ENCODE measurements at regions not wholly inside any gene's neighbourhood (a gene's known extent, or its start where the extent isn't known, plus 50 kb on each side); places are given as distances from the start of the nearest gene placed in this dataset.
A peak's percentile ranks its signal among the peaks of the same experiment; 100 is the strongest.

DNA sequence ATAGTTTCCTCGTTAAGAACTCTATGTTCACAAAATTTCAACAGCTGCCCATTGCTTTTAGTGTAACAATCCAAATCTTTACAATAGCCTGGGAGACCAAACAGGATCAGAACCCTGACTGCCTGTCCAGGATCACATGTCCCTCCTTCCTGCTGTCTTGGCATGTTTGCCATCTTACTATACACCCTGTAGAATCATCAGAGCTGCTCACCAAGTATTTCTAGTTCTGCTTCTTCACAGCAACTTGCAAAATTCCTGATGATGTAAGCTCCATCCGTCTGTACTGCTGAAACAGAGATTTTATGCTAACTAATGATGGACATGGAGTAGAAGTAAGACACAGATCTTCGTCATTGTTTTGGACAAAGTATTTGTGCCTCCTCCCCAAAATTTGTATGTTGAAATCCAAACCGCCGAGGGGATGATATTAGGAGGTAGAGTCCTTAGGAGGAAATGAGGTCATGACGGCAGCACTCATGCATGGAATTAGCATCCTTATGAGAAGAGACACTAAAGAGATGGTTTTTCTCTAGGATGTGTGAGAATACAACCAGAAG is 464.9 kb upstream of the BRINP1 start:
- H3K27ac ChIP-seq (ENCODE audit: low read depth, low read length) = no peak overlapping the region
- no peaks in the 10 kb centered on the region for H3K9me3 ChIP-seq (ENCODE audit: control insufficient read depth, insufficient read depth, low read length)
- H3K27me3 ChIP-seq (ENCODE audit: control insufficient read depth, insufficient read depth, low read length) = no peaks in the 10 kb centered on the region
- 94% methylated on average over 6 of the region's 6 CpGs for WGBS (ENCODE audit: insufficient coverage)
- H3K4me1 ChIP-seq (ENCODE audit: control insufficient read depth, insufficient read depth, low read length) = no peaks in the 10 kb centered on the region
- no peaks in the 10 kb centered on the region for H3K36me3 ChIP-seq (ENCODE audit: control insufficient read depth, insufficient read depth, low read length)
- no peak overlapping the region for H3K4me3 ChIP-seq (ENCODE audit: low read depth, low read length)
- DNase-seq (ENCODE audit: low read depth in 4 of 6, low spot score in 6 of 6) = no peak

DNA sequence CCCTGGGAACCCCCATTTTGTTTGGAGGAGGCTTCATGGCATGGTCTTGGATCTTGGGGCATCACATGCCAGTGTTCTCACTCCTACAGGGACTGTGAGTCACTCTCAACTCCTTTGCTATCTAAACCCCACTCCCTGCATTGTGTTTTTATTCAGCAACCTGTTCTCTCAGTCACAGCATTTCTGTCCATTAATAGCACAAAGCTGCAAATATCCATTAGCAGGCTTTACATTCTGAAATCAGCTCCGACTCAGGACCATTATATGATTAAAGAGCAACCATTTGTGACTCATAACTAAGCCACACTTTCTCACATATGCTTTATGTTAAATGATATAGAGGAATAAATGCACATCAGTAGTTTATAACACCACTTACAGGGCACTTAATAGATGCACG is 462.1 kb upstream of the BRINP1 start:
- Histone ChIP-seq H3K36me3 (ENCODE audit: control insufficient read depth, insufficient read depth, low read length) (no peaks in the 10 kb centered on the region), H3K27me3 (ENCODE audit: control insufficient read depth, insufficient read depth, low read length) (no peaks in the 10 kb centered on the region), H3K4me1 (ENCODE audit: control insufficient read depth, insufficient read depth, low read length) (no peaks in the 10 kb centered on the region), H3K27ac (ENCODE audit: low read depth, low read length) (no peak overlapping the region), H3K9me3 (ENCODE audit: control insufficient read depth, insufficient read depth, low read length) (no peaks in the 10 kb centered on the region), H3K4me3 (ENCODE audit: low read depth, low read length) (no peak overlapping the region)
- 86% methylated on average over 1 of the region's 2 CpGs for WGBS (ENCODE audit: insufficient coverage)
- DNase-seq (ENCODE audit: low read depth in 4 of 6, low spot score in 6 of 6) = no peak

DNA sequence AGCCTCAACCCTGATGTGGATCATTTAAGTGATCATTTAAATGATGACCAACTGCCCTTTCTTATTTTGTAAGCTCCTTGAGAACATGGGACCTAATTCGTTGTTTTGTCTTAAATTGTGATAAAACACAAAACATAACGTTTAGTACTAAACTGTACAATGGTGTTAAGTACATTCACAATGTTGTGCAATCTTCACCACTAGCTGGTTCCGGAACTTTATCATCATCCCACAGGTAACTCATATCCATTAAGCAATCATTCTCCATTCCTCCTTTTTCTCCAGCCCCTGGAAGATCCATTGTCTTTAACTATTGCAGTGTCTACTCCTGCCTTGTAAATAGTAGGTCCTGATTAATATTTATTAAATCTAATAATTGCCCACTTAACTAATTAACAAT is 460.5 kb upstream of the BRINP1 start:
- Histone ChIP-seq H3K9me3 (ENCODE audit: control insufficient read depth, insufficient read depth, low read length) (no peaks in the 10 kb centered on the region), H3K36me3 (ENCODE audit: control insufficient read depth, insufficient read depth, low read length) (no peaks in the 10 kb centered on the region), H3K4me3 (ENCODE audit: low read depth, low read length) (no peak overlapping the region), H3K27ac (ENCODE audit: low read depth, low read length) (no peak overlapping the region), H3K27me3 (ENCODE audit: control insufficient read depth, insufficient read depth, low read length) (no peaks in the 10 kb centered on the region), H3K4me1 (ENCODE audit: control insufficient read depth, insufficient read depth, low read length) (no peaks in the 10 kb centered on the region)
- DNase-seq (ENCODE audit: low read depth in 4 of 6, low spot score in 6 of 6) = no peak
- WGBS (ENCODE audit: insufficient coverage) = 90% methylated on average over 3 of the region's 3 CpGs

DNA sequence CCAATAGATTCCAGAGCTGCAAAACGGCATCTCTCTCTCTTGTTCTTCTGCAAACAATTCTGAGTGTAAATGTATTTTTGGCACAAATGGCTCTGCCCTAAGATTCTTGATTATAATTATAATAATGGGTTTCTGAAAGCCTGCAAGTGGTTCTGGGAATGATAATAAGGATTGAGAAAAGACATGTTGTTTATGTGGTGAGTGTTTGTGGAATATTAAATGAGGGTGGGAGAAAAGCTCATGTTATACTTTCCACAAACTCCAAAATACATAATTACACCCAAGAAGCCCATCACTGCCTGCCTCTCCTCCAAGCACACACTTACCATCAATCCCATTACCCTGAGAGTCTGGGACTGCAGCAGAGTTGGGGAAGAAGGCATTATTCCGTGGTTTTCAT is 460.0 kb upstream of the BRINP1 start:
- Histone ChIP-seq H3K27ac (ENCODE audit: low read depth, low read length) (no peak overlapping the region), H3K9me3 (ENCODE audit: control insufficient read depth, insufficient read depth, low read length) (no peaks in the 10 kb centered on the region), H3K36me3 (ENCODE audit: control insufficient read depth, insufficient read depth, low read length) (no peaks in the 10 kb centered on the region), H3K27me3 (ENCODE audit: control insufficient read depth, insufficient read depth, low read length) (no peaks in the 10 kb centered on the region), H3K4me1 (ENCODE audit: control insufficient read depth, insufficient read depth, low read length) (no peaks in the 10 kb centered on the region), H3K4me3 (ENCODE audit: low read depth, low read length) (no peak overlapping the region)
- peak in 1 of 6 donors; percentile 69 for DNase-seq (ENCODE audit: low read depth in 4 of 6, low spot score in 6 of 6)
- WGBS (ENCODE audit: insufficient coverage) = no CpG with 5 or more reads among the region's 2 CpGs

DNA sequence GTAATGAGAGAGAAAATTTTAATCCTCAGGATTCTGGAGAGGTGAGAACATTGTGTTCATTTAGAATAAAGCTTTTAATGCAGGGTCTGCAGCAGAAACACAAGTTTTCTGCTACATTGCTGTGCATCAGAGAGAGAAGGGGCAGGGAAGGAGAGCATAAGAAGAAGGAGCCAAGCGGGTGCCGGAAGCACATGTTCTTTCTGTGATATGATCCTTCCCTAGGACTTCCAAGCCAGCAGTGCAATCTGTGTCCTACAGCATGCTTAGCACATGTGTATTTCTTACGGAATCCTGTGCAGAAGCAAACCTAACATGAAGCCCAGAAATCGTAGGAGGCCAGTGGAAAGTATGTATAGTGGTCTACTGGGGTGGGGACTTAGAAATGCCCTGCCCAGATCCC is 458.3 kb upstream of the BRINP1 start:
- no peaks in the 10 kb centered on the region for H3K27me3 ChIP-seq (ENCODE audit: control insufficient read depth, insufficient read depth, low read length)
- H3K4me3 ChIP-seq (ENCODE audit: low read depth, low read length) = no peak overlapping the region
- 86% methylated on average over 4 of the region's 4 CpGs for WGBS (ENCODE audit: insufficient coverage)
- no peaks in the 10 kb centered on the region for H3K36me3 ChIP-seq (ENCODE audit: control insufficient read depth, insufficient read depth, low read length)
- DNase-seq (ENCODE audit: low read depth in 4 of 6, low spot score in 6 of 6) = no peak
- H3K9me3 ChIP-seq (ENCODE audit: control insufficient read depth, insufficient read depth, low read length) = no peaks in the 10 kb centered on the region
- no peaks in the 10 kb centered on the region for H3K4me1 ChIP-seq (ENCODE audit: control insufficient read depth, insufficient read depth, low read length)
- no peak overlapping the region for H3K27ac ChIP-seq (ENCODE audit: low read depth, low read length)

DNA sequence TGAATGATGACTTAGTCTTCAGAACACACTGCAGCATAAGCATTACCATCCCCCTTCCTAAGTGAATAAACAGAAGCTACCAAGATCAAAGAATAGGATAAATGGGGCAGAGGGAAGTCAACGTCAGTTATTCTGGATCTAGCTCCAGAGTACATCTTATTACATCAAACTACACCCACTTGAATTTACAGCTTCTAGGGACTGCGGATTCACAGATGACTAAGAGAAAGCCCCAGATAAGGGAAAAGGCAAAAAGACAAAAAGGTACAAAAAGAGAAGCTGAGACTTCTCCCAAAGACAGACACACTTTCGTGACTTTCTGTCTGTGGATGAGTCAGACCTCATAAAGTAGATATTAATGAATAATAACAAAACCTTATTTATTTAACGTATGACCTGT is 457.9 kb upstream of the BRINP1 start:
- WGBS (ENCODE audit: insufficient coverage) = no CpG with 5 or more reads among the region's 4 CpGs
- Histone ChIP-seq H3K4me3 (ENCODE audit: low read depth, low read length) (no peak overlapping the region), H3K27me3 (ENCODE audit: control insufficient read depth, insufficient read depth, low read length) (no peaks in the 10 kb centered on the region), H3K4me1 (ENCODE audit: control insufficient read depth, insufficient read depth, low read length) (no peaks in the 10 kb centered on the region), H3K9me3 (ENCODE audit: control insufficient read depth, insufficient read depth, low read length) (no peaks in the 10 kb centered on the region), H3K36me3 (ENCODE audit: control insufficient read depth, insufficient read depth, low read length) (no peaks in the 10 kb centered on the region), H3K27ac (ENCODE audit: low read depth, low read length) (no peak overlapping the region)
- DNase-seq (ENCODE audit: low read depth in 4 of 6, low spot score in 6 of 6) = no peak

DNA sequence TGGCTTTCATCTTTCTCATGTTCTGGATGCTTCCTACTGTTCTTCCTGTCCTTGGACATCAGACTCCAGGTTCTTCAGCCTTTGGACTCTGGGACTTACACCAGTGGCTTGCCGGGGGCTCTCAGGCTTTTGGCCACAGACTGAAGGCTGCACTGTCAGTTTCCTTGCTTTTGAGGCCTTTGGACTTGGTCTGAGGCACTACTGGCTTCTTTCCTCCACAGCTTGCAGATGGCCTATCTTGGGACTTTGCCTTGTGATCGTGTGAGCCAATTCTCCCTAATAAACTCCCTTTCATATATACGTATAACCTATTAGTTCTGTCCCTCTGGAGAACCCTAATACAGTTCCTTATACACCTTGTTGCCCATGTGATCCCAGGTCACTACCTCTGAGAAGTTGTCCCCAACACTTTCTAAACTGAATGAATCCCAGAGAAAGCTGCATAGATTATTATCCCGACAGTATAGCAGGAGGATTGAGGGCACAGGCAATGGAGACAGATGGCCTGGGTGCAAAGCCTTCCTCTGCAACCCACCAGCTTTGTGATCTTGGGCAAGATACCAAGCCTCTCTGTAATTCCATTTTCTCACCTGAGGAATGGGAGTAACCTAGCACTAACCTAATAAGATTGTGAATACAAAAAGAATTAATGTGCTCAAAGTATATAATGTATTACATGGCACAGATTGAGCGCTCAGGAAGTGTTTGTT is 449.6 kb upstream of the BRINP1 start:
- H3K36me3 ChIP-seq (ENCODE audit: control insufficient read depth, insufficient read depth, low read length) = no peaks in the 10 kb centered on the region
- H3K27ac ChIP-seq (ENCODE audit: low read depth, low read length) = no peak overlapping the region
- H3K4me3 ChIP-seq (ENCODE audit: low read depth, low read length) = no peak overlapping the region
- no peaks in the 10 kb centered on the region for H3K27me3 ChIP-seq (ENCODE audit: control insufficient read depth, insufficient read depth, low read length)
- WGBS (ENCODE audit: insufficient coverage) = 94% methylated on average over 3 of the region's 5 CpGs
- H3K9me3 ChIP-seq (ENCODE audit: control insufficient read depth, insufficient read depth, low read length) = no peaks in the 10 kb centered on the region
- no peak for DNase-seq (ENCODE audit: low read depth in 4 of 6, low spot score in 6 of 6)
- no peaks in the 10 kb centered on the region for H3K4me1 ChIP-seq (ENCODE audit: control insufficient read depth, insufficient read depth, low read length)

DNA sequence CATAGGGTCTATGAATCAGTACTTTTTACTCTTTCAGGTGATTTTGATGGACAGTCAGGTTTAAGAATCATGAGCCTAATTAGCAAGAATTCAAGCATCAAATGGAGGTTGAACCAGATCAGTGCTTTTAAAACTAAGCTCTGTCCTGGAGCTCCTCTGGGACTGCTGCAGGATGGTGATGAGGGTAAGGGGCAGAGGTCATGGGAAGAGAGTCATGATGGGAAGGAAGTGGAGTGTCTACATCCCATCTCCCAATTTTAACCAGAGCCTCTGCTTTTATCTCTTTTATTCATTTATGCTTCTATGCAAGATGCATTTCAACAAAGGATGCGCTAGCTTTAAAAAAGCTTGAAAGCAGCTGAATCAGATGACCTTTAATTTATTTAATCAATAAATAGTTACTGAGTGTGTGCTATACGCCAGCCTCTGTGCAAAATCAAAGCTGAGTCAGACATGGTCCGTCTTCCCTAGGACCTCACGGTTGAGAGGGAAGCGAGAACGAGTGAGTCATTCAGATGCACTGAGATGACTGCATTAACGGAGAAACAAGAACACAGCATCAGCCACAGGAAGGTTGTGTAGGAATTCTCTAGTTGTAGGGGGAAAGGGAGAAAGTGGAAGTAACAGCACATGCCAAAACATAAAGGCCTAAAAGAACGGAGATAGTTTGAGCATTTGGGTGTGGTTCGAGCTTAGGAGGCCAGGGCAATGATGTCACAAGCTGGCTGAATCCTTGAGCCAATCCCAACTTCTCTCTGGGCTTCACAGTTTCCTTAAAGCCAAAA is 441.6 kb upstream of the BRINP1 start:
- Histone ChIP-seq H3K27ac (ENCODE audit: low read depth, low read length) (no peak overlapping the region), H3K27me3 (ENCODE audit: control insufficient read depth, insufficient read depth, low read length) (no peaks in the 10 kb centered on the region), H3K4me3 (ENCODE audit: low read depth, low read length) (no peak overlapping the region), H3K9me3 (ENCODE audit: control insufficient read depth, insufficient read depth, low read length) (no peaks in the 10 kb centered on the region), H3K36me3 (ENCODE audit: control insufficient read depth, insufficient read depth, low read length) (no peaks in the 10 kb centered on the region), H3K4me1 (ENCODE audit: control insufficient read depth, insufficient read depth, low read length) (no peaks in the 10 kb centered on the region)
- peak in 1 of 6 donors; percentile 28 for DNase-seq (ENCODE audit: low read depth in 4 of 6, low spot score in 6 of 6)
- WGBS (ENCODE audit: insufficient coverage) = 81% methylated on average over 8 of the region's 9 CpGs

DNA sequence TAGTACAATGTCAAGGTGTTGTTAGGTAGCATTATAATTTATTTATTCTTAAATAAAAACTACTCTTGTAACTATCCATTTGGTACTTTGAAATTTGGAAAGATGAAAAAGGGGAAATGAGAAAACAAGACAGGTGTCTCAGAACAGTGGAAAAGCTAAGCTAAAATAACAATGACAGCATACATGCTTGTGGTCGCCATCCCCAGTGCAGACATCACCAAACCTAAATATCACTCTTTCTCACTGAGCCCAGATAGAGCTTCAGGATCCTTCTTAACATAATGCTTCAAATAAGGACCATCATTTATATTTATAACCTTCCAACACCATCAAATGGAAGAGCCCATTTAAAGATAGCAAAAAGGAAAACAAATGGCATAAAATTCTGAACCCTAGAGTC is 434.4 kb upstream of the BRINP1 start:
- no peaks in the 10 kb centered on the region for H3K27me3 ChIP-seq (ENCODE audit: control insufficient read depth, insufficient read depth, low read length)
- no peaks in the 10 kb centered on the region for H3K36me3 ChIP-seq (ENCODE audit: control insufficient read depth, insufficient read depth, low read length)
- H3K9me3 ChIP-seq (ENCODE audit: control insufficient read depth, insufficient read depth, low read length) = no peaks in the 10 kb centered on the region
- H3K4me3 ChIP-seq (ENCODE audit: low read depth, low read length) = no peak overlapping the region
- no peak overlapping the region for H3K27ac ChIP-seq (ENCODE audit: low read depth, low read length)
- WGBS (ENCODE audit: insufficient coverage) = 100% methylated on average over 1 of the region's 1 CpG
- DNase-seq (ENCODE audit: low read depth in 4 of 6, low spot score in 6 of 6) = no peak
- peaks cover 5% of the 10 kb centered on the region for H3K4me1 ChIP-seq (ENCODE audit: control insufficient read depth, insufficient read depth, low read length)

DNA sequence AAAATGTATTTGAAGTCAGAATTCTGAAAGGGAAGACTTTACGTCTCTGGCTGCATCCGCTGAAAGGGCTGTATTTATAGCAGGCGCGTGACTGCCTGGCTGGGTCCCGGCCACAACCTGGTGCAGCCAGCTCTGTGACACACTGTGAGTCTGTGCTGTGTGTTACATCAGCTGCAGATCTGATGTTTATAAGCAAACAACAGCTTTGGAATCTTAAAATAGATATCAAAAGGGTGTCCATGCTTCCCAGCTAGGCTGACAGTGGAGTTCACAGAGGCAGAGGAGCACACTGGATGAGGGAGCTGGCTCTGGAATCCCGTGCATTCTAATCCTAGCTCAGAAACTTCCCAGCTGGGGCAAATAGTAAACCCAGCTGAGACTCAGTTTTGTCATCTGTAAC is 433.4 kb upstream of the BRINP1 start:
- no peaks in the 10 kb centered on the region for H3K36me3 ChIP-seq (ENCODE audit: control insufficient read depth, insufficient read depth, low read length)
- no peak overlapping the region for H3K4me3 ChIP-seq (ENCODE audit: low read depth, low read length)
- H3K27me3 ChIP-seq (ENCODE audit: control insufficient read depth, insufficient read depth, low read length) = no peaks in the 10 kb centered on the region
- WGBS (ENCODE audit: insufficient coverage) = 44% methylated on average over 5 of the region's 6 CpGs
- no peaks in the 10 kb centered on the region for H3K9me3 ChIP-seq (ENCODE audit: control insufficient read depth, insufficient read depth, low read length)
- no peak overlapping the region for H3K27ac ChIP-seq (ENCODE audit: low read depth, low read length)
- DNase-seq (ENCODE audit: low read depth in 4 of 6, low spot score in 6 of 6) = peak; percentile 15 to 84 (median 30)
- H3K4me1 ChIP-seq (ENCODE audit: control insufficient read depth, insufficient read depth, low read length) = peaks cover 5% of the 10 kb centered on the region

Measured in spinal cord (tissue), 9 donors.